ENCODE measurements at regions not wholly inside any gene's neighbourhood (a gene's known extent, or its start where the extent isn't known, plus 50 kb on each side); places are given as distances from the start of the nearest gene placed in this dataset.

DNA sequence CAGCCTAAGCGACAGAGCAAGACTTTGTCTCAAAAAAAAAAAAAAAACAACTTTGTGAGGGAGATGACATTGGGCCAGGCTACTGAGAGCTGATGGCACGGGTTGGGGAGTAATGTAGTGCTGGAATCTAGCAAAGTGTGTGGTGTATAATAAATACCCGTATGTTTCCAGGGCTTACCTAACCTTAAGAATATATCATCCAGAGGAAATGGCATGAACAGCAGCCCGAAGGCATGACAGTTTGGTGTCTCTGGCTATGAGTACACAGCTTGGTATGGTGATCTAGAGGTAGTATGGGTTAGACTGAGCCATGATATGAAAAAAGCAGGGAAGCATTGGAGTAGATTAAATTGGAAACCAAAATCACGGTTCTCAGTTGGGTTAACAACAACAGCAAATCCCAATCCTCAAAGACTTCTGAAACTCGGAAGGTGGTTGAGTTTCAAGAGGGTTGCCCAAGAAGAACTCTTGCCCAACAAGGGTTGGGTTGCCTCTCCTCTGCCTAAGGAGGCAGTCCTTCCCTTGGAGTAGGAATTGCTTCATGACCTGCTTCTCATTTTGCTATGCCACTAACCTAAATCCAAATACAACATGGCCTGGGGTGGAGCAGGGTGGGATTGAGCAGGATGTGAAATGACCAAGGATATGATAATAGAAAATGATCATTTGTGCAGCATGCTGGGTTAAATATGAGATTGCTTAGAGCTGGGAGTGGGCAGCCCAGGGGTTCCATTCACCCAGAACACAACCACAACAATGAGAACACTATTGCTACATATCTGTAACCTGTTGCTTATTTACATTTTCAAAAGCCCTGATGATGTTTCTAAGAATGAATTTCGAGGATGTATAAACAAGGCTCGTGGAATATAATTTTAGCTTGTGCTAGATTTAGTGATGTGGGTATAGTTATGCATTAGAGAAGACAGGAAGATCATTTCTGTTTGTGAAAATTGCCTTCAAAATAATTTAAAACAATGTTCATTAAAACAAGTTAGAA, 64.6 kb upstream of the ZFR start:
- no peak for DNase-seq (ENCODE audit: low read depth)
- TF ChIP-seq, protein P1, sequence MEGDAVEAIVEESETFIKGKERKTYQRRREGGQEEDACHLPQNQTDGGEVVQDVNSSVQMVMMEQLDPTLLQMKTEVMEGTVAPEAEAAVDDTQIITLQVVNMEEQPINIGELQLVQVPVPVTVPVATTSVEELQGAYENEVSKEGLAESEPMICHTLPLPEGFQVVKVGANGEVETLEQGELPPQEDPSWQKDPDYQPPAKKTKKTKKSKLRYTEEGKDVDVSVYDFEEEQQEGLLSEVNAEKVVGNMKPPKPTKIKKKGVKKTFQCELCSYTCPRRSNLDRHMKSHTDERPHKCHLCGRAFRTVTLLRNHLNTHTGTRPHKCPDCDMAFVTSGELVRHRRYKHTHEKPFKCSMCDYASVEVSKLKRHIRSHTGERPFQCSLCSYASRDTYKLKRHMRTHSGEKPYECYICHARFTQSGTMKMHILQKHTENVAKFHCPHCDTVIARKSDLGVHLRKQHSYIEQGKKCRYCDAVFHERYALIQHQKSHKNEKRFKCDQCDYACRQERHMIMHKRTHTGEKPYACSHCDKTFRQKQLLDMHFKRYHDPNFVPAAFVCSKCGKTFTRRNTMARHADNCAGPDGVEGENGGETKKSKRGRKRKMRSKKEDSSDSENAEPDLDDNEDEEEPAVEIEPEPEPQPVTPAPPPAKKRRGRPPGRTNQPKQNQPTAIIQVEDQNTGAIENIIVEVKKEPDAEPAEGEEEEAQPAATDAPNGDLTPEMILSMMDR (IDR thresholded peaks at IDR 0.05; ENCODE audit: low read depth, low read length, missing control alignments), result no peak
- H3K4me3 ChIP-seq (ENCODE audit: low read depth, low read length), result no peak overlapping the region

- TF ChIP-seq, protein P1 (IDR thresholded peaks at IDR 0.05; ENCODE audit: low read depth, low read length, missing control alignments), result no peak
- DNase-seq (ENCODE audit: low read depth), result no peak
- H3K4me3 ChIP-seq (ENCODE audit: low read depth, low read length), result no peak overlapping the region
Observed at GRCh38 chr5:32507738-32508434, 63.3 kb upstream of the ZFR start.

DNA sequence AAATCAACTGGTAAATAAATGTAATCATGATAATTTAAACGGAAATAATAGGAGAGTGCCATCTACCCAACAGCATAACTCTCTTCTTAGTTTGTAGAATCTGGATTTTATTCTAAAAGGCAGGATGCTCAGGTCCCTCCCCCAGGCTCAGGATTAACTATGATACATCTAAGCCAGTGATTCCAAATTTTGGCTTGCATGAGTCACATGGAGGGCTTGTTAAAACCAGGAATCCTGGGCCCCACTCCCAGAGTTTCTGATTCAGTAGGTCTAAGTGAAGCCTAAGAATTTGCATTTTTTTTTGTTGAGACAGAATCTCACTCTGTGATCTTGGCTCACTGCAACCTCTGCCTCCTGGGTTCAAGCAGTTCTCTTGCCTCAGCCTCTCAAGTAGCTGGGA, 62.3 kb upstream of the ZFR start:
- no peak for DNase-seq (ENCODE audit: low read depth)
- no peak overlapping the region for H3K4me3 ChIP-seq (ENCODE audit: low read depth, low read length)
- TF ChIP-seq, protein P1 (IDR thresholded peaks at IDR 0.05; ENCODE audit: low read depth, low read length, missing control alignments), result no peak

DNA sequence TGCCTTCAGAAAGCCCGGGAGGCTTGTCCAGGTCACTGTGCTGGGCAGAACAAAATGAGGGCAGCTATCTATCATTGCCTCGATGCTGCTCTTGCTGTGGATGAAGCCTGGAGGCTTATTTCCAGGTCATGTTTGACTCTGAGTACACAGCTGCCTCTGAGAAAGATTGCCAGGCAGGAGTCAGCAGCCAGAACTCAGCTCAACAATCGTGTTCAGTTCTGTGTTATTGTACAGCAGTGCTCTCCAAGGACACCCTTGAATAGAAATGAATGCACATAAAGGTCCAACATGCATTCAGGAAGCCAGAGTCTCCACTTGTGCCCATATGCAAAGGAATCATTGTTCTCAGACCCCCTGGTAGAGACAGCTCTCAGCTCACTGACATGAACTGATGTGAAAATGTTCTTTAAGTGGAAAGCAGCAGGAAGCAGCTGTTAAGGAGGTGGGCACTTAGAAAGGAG, 61.7 kb upstream of the ZFR start:
- no peak overlapping the region for H3K4me3 ChIP-seq (ENCODE audit: low read depth, low read length)
- no peak for DNase-seq (ENCODE audit: low read depth)
- TF ChIP-seq, protein P1 (IDR thresholded peaks at IDR 0.05; ENCODE audit: low read depth, low read length, missing control alignments), result no peak

- TF ChIP-seq, protein P1 (IDR thresholded peaks at IDR 0.05; ENCODE audit: low read depth, low read length, missing control alignments), result no peak
- H3K4me3 ChIP-seq (ENCODE audit: low read depth, low read length), result no peak overlapping the region
- no peak for DNase-seq (ENCODE audit: low read depth)
Observed at GRCh38 chr5:32505756-32506155, 61.2 kb upstream of the ZFR start.

GRCh38 chr5:32504989-32505596, 60.6 kb upstream of the ZFR start:
- no peak overlapping the region for H3K4me3 ChIP-seq (ENCODE audit: low read depth, low read length)
- DNase-seq (ENCODE audit: low read depth), result no peak
- TF ChIP-seq, protein P1 (IDR thresholded peaks at IDR 0.05; ENCODE audit: low read depth, low read length, missing control alignments), result no peak

All from GM12864 (cell line).